HG03135 (cell line): ENCODE measurements at regions not wholly inside any gene's neighbourhood (a gene's known extent, or its start where the extent isn't known, plus 50 kb on each side); places are given as distances from the start of the nearest gene placed in this dataset.
"Not testable (repeated sequence)": the region's sequence is repeated elsewhere in the genome, so short reads cannot be mapped to it uniquely, and the experiment has no call there.

Experiments used
- ATAC-seq: cut with Tn5 transposase; IDR thresholded peaks from one replicate; pipeline ENCODE4 v1.9.1; 2021; ENCODE audit warnings: mild to moderate bottlenecking, moderate library complexity; ENCODE audit not compliant: unreplicated experiment

DNA sequence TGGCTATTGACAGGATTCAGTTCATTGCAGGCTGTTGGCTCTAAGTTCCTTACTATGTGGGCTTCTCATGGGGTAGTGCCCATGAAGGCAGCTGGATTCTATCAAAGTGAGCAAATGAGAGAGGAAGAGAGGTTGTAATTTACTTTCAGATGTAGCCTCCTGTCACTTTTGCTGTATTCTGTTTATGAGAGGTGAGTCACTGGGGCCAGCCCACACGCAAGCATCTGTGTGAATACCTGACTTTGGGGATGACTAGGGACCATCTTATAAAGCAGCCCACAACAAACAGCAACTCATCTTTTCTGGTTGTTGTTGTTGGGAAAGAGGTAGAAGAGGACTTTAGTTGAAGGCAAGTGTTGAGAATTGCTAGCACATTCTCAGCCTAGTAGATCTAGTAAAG, 506.3 kb upstream of the GRM7 start:
- no peak for ATAC-seq

- ATAC-seq = no peak
Observed at GRCh38 chr3:6362406-6362805, 498.5 kb upstream of the GRM7 start.

- ATAC-seq = no peak
Observed at GRCh38 chr3:6367171-6367570, 493.7 kb upstream of the GRM7 start.

GRCh38 chr3:6392123-6392522, 468.8 kb upstream of the GRM7 start:
- ATAC-seq = no peak

DNA sequence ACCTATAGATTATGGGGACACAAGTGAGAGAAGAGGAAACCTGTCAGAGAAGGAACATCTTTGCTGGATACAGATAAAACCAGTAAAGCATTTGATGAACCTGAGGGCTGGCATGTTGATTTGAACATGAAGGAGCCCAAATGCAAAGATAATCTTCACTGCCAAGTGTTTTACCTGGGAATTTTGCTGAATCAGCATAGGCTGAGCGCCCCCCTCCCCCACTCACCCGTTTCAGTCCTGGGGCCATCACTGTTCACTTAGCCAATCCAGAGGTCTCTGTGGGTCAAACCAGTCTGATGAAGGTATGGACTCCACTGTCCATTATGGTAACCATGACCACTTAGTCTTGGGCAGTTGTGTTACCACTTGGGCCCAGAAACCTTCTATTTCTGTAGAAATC, 466.0 kb upstream of the GRM7 start:
- ATAC-seq = no peak

- no peak for ATAC-seq
Observed at GRCh38 chr3:6396631-6397030, 464.3 kb upstream of the GRM7 start.

DNA sequence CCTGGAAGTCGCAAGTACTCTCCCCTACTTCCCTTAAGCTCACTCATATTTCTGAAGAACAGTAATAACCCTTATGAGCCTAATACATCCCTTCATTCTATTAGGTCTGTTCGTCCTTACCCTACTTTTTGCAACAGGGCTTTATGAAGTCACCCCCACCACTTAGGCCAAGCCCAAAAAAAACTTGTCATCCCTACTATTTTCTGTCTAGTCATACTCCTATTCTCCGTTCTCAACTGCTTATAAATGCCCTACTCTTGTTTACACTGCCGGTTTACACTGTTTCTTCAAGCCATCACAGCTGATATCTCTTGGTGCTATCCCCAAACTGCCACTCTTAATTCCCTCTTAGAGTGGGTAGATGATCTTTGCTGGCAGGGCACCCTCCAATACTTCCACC, 458.2 kb upstream of the GRM7 start:
- ATAC-seq = not testable (repeated sequence)

- not testable (repeated sequence) for ATAC-seq
Observed at GRCh38 chr3:6406923-6407322, 454.0 kb upstream of the GRM7 start.

DNA sequence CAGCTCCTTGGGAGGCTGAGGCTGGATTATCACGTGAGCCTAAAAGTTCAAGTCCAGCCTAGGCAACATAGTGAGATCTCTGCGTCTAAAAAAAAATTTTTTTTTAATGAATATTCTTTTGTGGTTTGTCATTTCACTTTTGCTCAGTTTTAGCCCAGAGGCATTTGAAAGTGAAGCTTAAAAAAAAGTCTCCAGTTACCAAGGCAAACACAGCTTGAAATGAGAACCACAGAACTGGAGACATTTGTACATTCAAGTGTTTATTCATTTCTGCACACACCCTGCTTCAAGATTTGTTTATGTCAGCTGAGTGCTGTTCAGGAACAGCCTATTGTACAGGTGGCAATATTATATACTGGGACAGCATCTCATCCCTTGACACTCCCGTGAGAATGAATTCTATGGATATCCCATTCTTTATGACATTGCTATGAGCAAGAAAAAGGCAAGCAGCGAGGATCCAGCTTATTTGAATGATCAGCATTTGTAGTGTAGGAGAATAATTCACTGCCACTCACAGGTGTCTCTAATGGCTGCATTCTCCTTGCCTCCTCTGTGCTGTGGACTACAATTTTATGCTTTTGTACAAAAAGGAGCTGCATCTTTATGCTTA, 444.8 kb upstream of the GRM7 start:
- no peak for ATAC-seq

- no peak for ATAC-seq
Observed at GRCh38 chr3:6417174-6417573, 443.7 kb upstream of the GRM7 start.

GRCh38 chr3:6418485-6418884, 442.4 kb upstream of the GRM7 start:
- no peak for ATAC-seq

GRCh38 chr3:6421666-6422445, 439.1 kb upstream of the GRM7 start:
- no peak for ATAC-seq

DNA sequence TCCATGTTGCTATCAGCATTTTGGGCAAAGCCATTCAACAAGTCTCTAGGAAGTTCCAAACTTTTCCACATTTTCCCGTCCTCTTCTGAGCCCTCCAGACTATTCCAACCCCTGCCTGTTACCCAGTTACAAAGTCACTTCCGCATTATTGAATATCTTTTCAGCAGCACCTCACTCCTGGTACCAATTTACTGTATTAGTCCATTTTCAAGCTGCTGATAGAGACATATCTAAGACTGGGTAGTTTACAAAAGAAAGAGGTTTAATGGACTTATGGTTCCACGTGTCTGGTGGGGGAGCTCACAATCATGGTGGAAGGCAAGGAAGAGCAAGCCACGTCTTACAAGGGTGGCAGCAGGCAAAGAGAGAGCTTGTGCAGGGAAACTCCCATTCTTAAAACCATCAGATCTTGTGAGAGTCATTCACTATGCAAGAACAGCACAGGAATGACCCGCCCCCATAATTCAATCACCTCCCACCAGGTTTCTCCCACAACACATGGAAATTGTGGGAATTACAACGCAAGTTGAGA, 435.6 kb upstream of the GRM7 start:
- no peak for ATAC-seq

- ATAC-seq = not testable (repeated sequence)
Observed at GRCh38 chr3:6428276-6428675, 432.6 kb upstream of the GRM7 start.

DNA sequence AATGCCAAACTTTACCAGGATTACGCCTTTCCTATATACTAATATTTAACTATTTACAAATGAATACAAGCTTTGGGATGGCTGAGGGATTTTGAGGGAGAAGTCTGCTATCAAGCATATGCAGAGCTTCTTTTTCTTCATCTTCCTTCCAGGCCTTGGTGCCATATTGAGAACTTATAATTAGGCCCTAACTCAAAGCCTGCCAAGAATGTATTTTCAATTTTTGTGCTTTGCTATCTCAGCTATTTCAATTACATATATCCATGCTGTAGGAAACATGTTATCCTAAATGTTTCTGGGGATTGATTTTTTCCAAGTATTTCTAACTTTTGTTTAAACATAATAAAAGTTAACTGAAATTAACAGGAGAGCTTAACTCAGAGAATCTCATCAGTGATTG, 425.0 kb upstream of the GRM7 start:
- ATAC-seq = no peak

DNA sequence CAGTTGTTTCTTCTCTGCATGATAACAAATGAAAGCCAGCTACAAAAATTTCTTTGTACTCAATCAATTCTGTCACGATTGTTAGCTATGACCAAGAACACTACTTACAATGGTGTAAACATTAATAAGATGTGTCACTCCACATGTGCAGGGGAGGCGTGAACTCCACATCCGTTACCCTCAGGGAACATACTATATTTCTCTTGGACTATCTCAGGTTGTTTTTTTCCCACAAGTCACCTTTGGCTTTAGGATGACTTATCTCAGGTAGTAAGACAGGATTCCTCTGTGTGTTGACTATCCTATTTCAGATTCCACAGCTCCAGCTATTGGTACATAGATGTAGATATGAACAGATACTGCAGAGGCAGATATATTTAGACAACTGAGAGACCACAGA, 423.3 kb upstream of the GRM7 start:
- no peak for ATAC-seq

DNA sequence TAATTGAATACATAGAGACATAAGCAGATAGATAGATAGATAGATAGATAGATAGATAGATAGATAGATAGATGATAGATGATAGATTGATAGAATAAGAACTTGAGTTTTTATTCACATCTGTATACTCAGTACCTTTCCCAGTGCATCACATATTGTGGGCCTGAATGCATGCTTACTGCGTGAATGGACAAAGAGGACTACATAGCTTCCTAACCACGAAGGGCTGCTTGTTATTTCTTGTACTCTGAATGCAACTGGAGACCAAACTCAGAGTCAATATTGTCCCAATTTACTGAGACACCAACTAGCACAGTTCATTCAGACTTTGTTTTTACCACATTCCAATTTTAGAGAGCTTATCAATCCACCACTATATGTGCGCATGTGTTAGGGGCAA, 422.9 kb upstream of the GRM7 start:
- ATAC-seq = no peak

DNA sequence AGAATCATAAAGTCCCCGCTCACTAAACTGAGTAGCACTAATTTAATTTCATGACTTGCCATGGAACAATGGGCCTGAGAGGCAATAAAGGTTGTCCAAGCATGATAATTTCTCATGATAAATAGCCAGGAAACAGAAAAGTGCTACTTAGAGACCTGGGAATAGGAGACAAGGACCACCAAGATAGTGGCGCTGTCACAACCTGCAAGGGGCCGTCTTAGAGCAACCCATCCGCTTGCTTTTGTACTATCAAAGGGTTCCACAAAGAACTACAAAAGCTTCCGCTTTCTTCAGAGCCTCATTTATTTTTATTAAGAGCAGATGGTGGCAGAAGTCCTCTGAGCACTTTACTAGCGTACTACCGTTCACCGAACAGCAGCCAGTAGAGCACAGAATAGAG, 421.7 kb upstream of the GRM7 start:
- ATAC-seq = no peak

DNA sequence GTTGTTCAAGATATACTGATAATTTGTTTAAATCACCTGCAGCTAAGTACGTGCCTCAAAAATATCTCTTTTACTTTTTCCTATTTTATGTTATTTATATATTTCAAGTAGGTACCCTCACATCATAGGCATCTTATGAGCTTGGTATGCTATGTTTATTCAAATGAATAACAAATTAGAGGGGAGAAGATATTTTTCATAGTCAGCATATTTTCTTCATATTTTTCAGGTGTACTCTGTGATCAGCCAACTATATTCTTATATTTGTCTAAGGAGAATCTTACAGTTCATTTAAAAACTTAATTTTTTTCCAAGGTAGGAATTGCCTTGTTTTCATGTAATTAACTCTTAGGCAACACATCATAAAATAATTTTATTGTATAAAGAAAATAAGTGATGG, 421.1 kb upstream of the GRM7 start:
- no peak for ATAC-seq

GRCh38 chr3:6444888-6445658, 415.8 kb upstream of the GRM7 start:
- ATAC-seq = no peak

DNA sequence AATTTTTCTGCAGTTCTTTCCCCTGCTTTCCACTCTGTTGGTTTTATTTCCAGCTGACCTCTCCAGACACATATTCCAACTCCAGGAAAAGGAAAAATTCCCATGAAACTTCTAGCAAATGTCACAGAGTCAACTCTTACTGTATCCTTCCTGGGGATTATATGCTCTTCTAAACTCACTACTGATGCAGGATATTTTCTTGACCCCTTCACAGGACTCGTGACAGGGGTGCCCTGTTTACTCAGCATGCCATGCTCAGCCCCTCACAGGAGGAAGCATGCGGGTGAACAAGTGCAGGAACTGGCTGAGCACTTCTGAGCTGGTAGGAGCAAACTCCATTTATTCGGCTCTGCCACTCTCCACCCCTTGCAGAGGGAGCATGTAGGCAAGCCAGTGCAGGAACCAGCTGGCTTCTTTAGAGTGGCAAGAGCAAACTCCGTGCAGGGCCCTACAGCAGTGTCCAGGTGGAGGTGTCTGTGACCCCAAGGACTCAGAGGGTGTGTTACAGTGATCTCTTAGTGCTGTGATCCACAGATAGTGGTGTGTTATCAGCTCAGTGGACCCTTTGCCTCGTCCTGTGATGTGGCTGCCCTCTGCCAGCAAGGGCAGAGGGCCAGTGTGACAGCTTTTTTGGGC, 413.6 kb upstream of the GRM7 start:
- no peak for ATAC-seq
